Parathyroid adenoma (tissue), 2 donors: ENCODE measurements at regions not wholly inside any gene's neighbourhood (a gene's known extent, or its start where the extent isn't known, plus 50 kb on each side); places are given as distances from the start of the nearest gene placed in this dataset.

Experiments
- H2AFZ ChIP-seq: fragments of 300-600 bp; sonication (generic); one replicate; pipeline ENCODE4 v1.7.0; 2017; ENCODE audit warnings: antibody characterized with exemption, mild to moderate bottlenecking
- H3K27ac ChIP-seq: fragments of 300-600 bp; sonication (generic); one replicate; pipeline ENCODE4 v1.7.0; 2017
- H3K27me3 ChIP-seq: fragments of 300-600 bp; sonication (generic); one replicate; pipeline ENCODE4 v1.7.0; 2017; ENCODE audit warnings: low read length; ENCODE audit not compliant: control insufficient read depth, insufficient read depth
- H3K36me3 ChIP-seq: fragments of 300-600 bp; sonication (generic); one replicate; pipeline ENCODE4 v1.7.0; 2017; ENCODE audit warnings: low read length; ENCODE audit not compliant: control insufficient read depth, insufficient read depth
- H3K4me1 ChIP-seq: fragments of 300-600 bp; sonication (generic); one replicate; pipeline ENCODE4 v1.7.0; 2017; ENCODE audit warnings: control low read depth
- H3K4me2 ChIP-seq: fragments of 300-600 bp; sonication (generic); one replicate; pipeline ENCODE4 v1.7.0; 2017; ENCODE audit warnings: low read length
- H3K4me3 ChIP-seq: fragments of 300-600 bp; sonication (generic); one replicate; pipeline ENCODE4 v1.7.0; 2017; ENCODE audit warnings: low read depth, low read length
- H3K79me2 ChIP-seq: fragments of 300-600 bp; sonication (generic); one replicate; pipeline ENCODE4 v1.7.0; 2017; ENCODE audit warnings: control low read depth
- H3K9ac ChIP-seq: fragments of 300-600 bp; sonication (generic); one replicate; pipeline ENCODE4 v1.7.0; 2017; ENCODE audit warnings: mild to moderate bottlenecking
- H3K9me3 ChIP-seq: fragments of 300-600 bp; sonication (generic); one replicate; pipeline ENCODE4 v1.7.0; 2017; ENCODE audit warnings: low read length; ENCODE audit not compliant: control insufficient read depth
- TF ChIP-seq, protein P1 (sequence below): fragments of 300-600 bp; sonication (generic); IDR thresholded peaks from one replicate; pipeline ENCODE4 v1.7.0; 2017; ENCODE audit warnings: antibody characterized with exemption, mild to moderate bottlenecking
- donor health status: primary hyperparathyroidism.

DNA sequence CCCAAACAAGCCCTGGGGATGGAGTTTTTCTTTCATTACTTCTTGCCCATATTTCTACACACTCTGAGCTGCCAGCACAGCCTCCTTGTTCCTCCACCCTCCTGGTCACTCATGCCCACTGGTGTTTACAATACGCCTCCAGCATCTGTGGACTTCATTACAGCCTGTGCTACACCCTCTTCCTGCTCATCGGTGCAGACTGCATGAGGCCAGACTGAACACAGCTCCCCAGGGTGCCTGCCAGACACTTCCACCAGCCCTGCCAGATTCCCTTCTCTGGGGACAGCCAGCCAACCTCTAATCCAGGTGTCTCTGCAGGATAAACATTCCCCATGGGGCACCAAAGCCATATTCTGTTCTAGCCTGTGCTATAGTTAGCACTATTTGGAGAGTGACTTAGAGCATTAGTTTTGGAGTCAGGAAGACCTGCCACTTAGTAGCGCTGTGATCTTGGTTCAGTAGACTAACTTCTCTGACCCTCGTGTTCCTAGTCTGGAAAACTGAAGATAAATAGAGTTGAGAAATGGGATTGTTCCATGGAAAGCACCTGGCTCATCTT is 163.8 kb upstream of the KLF4 start:
- H2AFZ ChIP-seq = no peak overlapping the region
- no peaks in the 10 kb centered on the region for H3K27me3 ChIP-seq
- TF ChIP-seq, protein P1, sequence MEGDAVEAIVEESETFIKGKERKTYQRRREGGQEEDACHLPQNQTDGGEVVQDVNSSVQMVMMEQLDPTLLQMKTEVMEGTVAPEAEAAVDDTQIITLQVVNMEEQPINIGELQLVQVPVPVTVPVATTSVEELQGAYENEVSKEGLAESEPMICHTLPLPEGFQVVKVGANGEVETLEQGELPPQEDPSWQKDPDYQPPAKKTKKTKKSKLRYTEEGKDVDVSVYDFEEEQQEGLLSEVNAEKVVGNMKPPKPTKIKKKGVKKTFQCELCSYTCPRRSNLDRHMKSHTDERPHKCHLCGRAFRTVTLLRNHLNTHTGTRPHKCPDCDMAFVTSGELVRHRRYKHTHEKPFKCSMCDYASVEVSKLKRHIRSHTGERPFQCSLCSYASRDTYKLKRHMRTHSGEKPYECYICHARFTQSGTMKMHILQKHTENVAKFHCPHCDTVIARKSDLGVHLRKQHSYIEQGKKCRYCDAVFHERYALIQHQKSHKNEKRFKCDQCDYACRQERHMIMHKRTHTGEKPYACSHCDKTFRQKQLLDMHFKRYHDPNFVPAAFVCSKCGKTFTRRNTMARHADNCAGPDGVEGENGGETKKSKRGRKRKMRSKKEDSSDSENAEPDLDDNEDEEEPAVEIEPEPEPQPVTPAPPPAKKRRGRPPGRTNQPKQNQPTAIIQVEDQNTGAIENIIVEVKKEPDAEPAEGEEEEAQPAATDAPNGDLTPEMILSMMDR = no peak
- no peak overlapping the region for H3K4me2 ChIP-seq
- no peaks in the 10 kb centered on the region for H3K36me3 ChIP-seq
- no peaks in the 10 kb centered on the region for H3K9me3 ChIP-seq
- H3K9ac ChIP-seq = no peak overlapping the region
- H3K4me1 ChIP-seq = no peaks in the 10 kb centered on the region
- H3K4me3 ChIP-seq = no peak overlapping the region
- H3K79me2 ChIP-seq = no peaks in the 10 kb centered on the region
- no peak overlapping the region for H3K27ac ChIP-seq

DNA sequence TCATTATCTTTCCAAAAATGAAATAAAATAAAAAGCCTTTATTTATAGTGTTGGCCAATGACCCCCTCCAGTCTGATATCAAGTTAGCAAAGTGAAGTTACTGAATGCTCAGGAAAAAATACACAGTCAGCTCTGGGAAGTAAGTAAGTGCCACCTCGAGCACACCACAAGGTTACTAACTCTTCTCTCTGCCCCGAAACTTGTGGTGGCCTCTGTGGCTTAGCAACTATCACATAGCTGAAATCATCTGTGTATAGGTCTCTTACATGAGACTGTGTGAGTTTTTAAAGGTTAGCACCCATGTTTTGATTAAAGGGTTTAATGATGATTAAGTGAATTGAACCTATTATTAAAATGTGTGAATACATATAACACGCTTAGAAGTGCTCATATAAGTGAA is 161.4 kb upstream of the KLF4 start:
- H3K4me1 ChIP-seq = no peaks in the 10 kb centered on the region
- H3K79me2 ChIP-seq = no peaks in the 10 kb centered on the region
- no peak overlapping the region for H3K9ac ChIP-seq
- H3K27ac ChIP-seq = no peak overlapping the region
- no peak overlapping the region for H3K4me3 ChIP-seq
- TF ChIP-seq, protein P1 = no peak
- H3K27me3 ChIP-seq = no peaks in the 10 kb centered on the region
- no peaks in the 10 kb centered on the region for H3K9me3 ChIP-seq
- H3K4me2 ChIP-seq = no peak overlapping the region
- no peak overlapping the region for H2AFZ ChIP-seq
- H3K36me3 ChIP-seq = no peaks in the 10 kb centered on the region

DNA sequence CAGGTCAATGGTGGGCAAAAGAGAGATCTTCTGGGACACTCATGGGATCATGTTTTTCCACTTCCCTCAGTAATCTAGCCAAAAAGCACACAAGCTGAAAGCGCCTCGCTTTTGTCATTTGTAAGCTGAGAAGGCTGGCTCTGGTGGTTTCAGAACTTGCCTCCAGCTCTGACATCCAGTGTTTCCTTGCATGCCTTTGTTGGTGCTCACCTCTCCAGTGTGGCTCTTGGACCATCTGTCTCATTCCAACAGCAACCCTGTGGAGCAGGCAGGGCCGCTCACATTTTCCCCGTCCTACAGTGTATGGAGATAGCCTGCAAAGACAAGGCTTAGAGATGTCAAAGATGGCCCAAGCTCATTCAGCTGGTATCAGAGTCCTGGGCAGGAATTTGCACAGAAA is 160.8 kb upstream of the KLF4 start:
- TF ChIP-seq, protein P1 = no peak
- no peak overlapping the region for H3K27ac ChIP-seq
- no peaks in the 10 kb centered on the region for H3K79me2 ChIP-seq
- H2AFZ ChIP-seq = no peak overlapping the region
- H3K9ac ChIP-seq = no peak overlapping the region
- no peaks in the 10 kb centered on the region for H3K27me3 ChIP-seq
- no peaks in the 10 kb centered on the region for H3K36me3 ChIP-seq
- no peaks in the 10 kb centered on the region for H3K9me3 ChIP-seq
- H3K4me2 ChIP-seq = no peak overlapping the region
- H3K4me3 ChIP-seq = no peak overlapping the region
- no peaks in the 10 kb centered on the region for H3K4me1 ChIP-seq

DNA sequence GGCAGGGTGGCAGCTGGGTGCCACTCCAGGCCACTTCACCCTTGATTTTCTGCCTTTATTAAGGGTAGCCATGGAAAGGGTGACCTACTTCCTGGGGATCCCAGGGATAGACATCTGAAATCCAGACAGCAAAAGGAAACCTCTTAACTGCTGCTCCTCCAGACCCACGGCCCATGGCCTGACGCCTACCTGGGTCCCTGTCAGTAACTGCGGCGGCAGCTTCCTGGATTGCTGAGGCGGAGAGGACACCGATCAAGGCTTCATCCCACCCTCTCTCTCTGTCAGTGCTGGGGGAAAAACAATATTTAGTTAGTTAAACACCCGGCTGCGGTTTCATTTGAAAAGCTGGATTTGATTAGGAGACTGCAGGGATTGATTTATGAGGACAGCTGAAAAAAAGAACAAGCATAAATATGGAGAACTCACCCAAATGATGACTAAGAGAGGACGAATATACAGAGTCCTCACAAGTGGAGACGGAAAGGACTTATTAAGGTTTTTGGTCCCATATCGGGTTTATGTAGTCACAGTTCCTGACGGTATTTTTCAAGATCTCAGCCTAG is 158.7 kb upstream of the KLF4 start:
- TF ChIP-seq, protein P1 = no peak
- Histone ChIP-seq H3K79me2 (no peaks in the 10 kb centered on the region), H3K27me3 (no peaks in the 10 kb centered on the region), H3K27ac (no peak overlapping the region), H3K9me3 (no peaks in the 10 kb centered on the region), H3K36me3 (no peaks in the 10 kb centered on the region), H3K4me1 (no peaks in the 10 kb centered on the region), H3K9ac (no peak overlapping the region), H3K4me2 (no peak overlapping the region), H2AFZ (no peak overlapping the region), H3K4me3 (no peak overlapping the region)

DNA sequence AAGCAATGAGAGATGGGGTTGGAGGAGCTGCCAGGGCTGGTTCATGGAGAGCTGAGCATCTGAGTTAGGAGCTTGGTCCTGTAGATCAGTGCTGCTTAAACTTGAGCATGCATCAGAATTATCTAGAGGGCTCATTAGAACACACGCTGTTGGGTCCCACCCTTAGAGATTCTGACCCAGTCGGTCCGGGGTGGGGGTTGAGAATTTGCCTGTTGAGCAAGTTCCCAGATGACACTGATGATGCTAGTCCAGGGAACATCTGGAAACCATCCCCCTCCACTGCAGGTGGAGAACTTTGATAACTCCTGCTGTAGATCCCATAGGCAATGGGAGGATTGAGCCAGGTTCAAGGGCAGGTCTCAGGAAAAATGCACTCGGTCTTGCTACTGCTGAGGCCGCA is 158.0 kb upstream of the KLF4 start:
- Histone ChIP-seq H3K9me3 (no peaks in the 10 kb centered on the region), H3K9ac (no peak overlapping the region), H3K4me3 (no peak overlapping the region), H2AFZ (no peak overlapping the region), H3K4me2 (no peak overlapping the region), H3K27me3 (no peaks in the 10 kb centered on the region), H3K4me1 (no peaks in the 10 kb centered on the region), H3K27ac (no peak overlapping the region), H3K79me2 (no peaks in the 10 kb centered on the region), H3K36me3 (no peaks in the 10 kb centered on the region)
- TF ChIP-seq, protein P1 = no peak
